Activated CD4-positive, alpha-beta T cell treated with anti-CD3 and anti-CD28 coated beads for 24 hours (primary cell): ENCODE measurements at regions not wholly inside any gene's neighbourhood (a gene's known extent, or its start where the extent isn't known, plus 50 kb on each side); places are given as distances from the start of the nearest gene placed in this dataset.
"Not testable (repeated sequence)": the region's sequence is repeated elsewhere in the genome, so short reads cannot be mapped to it uniquely, and the experiment has no call there.

Experiments
- DNase-seq, 2 donors: peaks; one replicate each; pipeline ENCODE4 v3.0.0-alpha.2; 2020; ENCODE audit warnings: low read depth in 2 of 2

DNA sequence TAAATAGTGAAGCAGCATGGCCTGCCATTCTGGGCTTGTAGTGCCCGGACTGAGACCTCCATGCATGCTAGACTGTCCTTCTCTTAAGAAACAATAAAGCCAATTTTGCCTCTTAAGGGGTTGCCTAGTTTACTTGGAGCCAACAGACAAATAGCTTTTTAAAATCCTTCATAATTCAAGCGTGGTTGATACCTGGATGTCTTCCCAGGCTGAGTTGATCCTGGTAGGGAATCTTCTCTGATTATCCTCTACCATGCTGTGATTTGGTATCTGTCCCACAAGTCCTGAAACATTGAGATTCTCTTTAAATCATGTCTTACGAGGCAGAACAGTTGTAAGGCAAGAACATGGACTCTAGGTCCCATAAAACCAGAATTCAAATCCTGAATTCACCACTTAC is 359.6 kb upstream of the CCL2 start:
- no peak for DNase-seq

DNA sequence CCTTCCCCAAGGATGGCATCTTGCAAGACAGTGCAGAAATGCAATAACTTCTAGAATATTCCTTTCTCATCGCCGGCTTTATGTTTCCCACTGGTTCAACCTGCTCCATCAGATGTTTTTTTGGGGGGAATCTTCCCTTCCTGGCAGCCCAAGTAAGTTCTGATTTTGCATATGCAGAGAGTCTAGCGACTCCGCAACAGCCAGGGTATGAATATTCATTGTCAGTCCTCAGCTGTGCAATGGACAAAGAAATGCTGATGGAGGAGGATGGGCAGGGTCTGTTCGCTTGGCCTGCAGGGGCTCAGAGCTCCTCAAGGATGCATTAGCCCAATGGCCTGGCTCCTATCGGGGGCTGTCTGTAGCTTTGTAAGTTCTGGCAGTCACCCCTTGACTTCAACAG is 358.8 kb upstream of the CCL2 start:
- no peak for DNase-seq

DNA sequence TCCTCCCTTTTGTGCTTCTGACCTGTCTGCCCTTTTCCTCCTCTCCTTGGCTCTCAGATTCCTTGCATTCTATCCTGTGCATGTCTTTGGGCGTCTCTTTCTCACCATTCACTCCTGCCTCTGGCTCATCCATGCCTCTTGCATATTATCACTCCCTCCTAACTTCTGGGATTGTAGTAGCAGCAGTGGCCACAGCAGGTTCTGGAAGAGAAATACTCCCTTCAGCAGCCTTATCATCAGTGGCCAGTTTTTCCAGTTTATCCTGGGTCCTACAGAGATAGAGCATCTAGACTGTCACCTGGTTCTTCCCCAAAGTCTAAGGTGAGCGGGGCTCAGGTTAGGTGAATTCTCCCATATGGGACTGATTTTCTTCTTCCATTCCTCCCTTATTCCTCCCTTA is 354.0 kb upstream of the CCL2 start:
- DNase-seq, result no peak

DNA sequence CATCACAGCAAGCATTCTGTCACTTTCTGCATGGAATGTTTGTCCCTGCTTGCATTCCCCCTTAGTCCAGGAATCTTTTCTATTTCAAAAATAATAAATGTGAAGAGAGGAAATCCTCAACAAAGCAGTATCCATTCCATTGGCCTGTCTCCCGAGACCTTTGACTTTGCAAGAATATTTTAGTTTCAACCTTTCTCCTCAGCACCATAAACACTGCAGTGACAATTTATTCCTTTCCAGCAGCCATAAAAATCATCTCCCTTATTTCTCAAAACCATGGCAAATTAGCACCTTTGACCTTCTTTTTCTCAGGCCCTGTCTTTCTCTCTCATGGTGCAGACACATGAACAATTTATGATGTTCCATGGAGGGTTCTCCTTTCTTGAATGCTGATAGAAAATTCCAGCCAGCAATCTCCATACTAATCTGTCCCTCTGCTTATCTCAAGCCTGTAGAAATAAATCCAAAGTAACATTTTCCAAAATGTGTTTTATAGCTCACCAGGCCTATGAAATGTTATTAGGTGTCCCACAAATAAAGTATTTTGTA is 352.1 kb upstream of the CCL2 start:
- no peak for DNase-seq

DNA sequence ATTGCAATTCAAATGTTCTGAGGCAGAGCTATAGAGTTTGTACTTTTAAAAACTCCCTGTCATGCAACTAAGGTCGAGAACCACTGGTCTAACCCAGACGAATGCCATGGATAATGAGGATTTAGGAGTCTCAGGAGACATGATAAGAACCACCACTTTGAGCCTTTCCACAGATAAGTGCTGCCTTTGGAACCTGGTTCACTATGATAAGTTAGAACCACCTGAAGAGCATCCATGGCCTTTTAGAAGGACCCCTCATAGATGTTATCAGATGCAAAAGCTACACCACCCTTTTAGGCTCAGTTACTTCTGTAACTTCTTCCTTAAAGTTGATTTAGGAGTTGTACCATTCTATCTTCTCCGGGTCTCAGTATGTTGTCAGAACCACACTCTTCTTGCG is 350.6 kb upstream of the CCL2 start:
- DNase-seq, result no peak

DNA sequence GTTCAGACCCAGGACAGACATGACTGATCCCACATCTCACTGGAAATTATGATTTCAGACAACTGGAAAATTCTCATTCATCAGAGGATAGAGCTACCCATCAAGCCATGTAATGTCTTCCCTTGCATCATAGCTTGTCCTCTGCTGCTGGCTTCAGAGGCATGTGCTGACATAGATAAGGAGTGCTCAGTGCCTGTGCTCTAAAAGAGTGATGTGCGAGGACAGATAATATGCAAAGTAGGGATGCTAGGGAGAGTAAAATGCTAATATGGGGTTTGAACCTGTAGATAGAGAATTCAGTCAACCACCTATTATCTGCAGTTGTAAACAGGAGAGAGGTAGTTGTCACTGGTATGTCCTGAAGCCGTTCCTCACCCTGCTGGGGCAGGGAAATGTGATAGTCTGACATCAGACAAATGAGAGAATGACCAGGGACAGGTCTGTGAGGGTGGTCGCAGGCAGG is 349.7 kb upstream of the CCL2 start:
- DNase-seq, result no peak

DNA sequence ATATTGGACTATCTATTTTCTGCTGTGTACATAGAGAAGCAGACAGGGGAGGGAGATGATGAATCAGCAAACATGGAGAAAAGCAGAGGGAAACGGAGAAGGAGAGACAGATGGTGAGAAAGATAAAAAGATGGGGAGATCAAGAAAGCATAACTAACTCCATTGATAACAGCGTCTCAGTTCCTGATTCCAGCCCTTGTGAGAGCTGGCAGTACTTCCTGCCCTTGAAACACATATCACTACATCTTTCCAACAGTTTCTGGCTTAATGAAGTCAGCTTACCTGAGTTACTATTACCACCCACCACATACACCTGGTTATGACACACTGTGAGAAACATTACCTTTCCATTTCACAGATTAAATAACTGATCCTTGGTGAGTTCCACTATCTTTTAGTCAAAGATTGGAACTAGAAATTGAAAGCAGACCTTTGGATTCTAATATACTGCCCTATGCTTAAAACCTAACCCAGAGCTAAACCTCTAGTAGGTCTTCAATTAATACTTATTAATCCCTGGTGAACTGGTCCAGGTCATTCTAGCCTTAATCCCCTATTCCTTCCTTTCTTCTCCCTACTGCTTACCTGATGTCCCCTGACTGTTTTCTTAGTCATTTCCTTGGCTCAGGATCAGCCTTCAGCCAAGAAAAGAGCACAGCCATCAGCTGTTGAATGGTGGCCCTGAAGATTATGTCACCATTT is 346.6 kb upstream of the CCL2 start:
- DNase-seq, result no peak

DNA sequence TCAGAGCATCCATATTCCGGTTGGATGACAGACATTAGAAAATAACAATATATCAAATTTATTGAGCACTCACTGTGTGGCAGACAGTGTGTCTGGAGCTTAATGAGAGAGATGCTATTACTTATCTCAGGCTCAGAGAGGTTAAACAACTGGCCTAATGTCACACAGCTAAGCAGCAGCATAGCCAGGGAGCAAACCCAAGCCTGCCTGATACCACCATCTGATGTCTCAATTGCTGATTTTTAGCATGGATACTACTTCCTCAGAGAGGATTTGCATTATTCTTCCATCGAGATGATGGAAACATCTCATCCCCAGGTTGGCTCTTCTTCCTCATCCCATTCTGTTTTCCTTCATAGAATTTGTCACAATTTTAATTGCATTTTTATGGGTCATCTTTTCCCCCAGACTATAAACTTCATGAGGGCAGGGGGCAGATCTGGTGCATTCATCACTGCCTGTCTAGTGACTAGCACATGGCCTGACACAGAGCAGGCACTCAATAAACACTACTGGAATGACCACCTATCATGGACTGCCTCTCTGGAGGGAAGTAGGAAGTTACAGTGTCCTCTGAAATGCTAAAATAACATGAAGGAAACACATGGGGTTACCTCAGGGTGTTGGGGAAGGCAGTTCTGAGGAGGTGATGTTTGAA is 344.8 kb upstream of the CCL2 start:
- DNase-seq, result no peak

DNA sequence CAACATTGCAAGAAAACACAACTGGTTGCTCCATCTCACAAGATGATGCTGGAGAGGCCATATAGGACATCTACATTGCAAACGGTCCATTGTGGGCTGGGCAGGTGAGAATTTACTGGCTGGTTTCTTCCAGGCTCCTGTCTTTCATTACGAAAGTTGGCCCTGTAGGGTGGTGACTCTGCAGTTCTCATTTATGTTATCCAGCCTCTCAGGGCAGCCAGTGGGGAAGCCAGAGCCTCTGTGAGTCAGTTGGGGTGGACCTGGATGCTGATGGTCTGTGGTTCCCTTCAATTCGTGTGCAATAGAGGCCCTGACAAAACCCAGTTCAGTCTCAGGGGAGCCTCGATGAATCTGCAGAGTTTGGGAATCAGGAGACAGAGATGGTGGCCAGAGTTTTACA is 341.0 kb upstream of the CCL2 start:
- DNase-seq, result no peak

DNA sequence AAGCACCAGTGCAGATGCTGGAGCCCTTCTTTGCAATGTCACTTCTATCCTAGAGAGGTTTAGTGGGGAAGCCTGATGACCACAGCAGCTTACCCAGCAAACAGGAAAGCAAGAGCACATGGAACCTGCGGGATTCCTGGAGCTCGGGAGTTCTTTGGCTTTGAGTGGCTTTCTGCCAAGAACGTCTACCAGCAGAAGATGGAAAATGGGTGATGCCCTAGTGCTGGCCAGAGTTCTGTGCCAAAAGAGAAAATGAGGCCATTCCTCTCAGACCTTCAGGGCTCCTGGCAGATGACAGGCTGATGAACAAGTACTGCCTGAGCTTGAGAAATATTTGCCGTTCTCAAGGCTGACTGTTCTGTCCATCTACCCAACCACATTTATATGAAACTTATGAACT is 332.1 kb upstream of the CCL2 start:
- DNase-seq, result no peak

DNA sequence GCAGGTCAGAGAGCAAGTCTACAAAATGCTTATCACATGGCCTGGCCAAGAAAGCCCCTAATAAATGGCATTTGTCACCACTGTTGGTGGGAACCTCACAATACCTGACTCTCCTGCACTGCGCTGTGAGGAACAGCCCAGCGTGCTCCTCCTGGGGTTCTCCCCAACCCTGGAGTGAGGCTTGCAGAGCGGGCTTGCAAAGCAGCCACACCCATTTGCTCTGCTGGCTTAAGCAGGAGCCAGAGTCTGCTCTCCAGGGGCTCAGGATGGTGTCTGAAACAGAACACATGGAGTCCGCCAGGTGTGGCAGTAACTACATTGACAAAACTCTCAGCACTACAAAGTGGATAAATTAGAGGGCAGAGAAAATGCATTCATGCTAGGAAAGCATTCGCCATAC is 331.0 kb upstream of the CCL2 start:
- no peak for DNase-seq

DNA sequence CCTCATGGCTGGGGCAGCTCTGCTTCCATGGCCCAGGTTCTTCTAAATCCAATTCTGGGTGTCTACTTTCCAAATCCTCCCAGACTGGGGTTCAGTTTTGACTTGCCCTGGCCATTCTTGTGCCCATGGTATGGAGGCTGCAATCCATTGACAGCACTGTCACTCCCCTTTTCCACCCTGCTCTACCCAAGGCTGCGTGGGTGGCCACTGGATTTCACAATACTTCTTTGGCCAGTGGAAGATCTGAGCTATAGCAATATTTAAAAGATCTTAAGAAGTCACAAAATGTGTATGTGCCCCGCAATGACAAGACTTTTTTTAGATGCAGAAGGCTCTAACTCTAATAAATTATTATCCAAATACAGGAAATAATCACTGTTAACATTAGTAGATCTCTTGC is 329.4 kb upstream of the CCL2 start:
- no peak for DNase-seq

DNA sequence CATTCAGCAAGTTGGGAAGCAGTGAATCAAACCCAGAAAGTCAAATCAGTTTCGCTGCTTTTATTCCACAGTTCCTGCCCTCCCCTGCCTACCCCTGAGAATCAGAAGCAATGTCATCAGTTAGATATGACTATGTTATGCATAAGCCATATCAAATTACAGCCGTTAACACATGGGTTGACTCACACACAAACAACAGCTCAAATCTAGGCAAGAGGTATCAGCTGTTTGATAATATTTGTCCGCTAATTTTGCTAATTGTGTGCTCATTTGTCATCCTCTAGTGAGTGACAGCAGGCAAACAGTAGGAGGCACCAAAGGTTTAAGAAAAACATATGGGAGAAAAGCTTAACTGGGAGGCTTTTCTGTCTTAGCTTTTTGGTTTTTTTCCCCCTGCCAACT is 327.4 kb upstream of the CCL2 start:
- DNase-seq, result no peak

DNA sequence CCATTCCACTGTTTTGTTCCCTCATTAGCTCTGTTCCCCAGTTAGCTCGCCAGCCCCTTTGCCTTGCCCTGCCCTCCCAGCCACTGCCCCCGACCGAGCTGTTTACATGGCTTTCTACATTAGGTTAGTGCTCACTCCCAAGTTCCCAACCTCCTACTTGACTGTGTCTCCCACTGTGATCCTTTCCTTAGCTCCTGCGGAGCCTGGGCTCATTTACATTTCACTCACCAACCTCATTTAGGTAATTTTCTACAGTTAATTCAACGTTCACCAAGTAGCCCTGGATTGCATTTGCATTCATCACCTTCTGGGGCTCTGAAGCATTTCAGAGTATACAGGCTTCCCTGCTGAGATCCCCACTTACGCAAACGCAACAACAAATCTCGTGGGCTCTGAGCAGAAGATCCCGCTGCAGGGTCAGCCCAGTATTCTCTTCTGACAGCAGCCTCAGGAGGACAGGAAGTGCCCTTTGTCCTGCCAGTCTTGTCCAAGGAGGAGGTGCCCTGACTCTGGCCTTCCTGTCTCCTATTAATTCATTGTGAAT is 325.8 kb upstream of the CCL2 start:
- DNase-seq, result no peak

DNA sequence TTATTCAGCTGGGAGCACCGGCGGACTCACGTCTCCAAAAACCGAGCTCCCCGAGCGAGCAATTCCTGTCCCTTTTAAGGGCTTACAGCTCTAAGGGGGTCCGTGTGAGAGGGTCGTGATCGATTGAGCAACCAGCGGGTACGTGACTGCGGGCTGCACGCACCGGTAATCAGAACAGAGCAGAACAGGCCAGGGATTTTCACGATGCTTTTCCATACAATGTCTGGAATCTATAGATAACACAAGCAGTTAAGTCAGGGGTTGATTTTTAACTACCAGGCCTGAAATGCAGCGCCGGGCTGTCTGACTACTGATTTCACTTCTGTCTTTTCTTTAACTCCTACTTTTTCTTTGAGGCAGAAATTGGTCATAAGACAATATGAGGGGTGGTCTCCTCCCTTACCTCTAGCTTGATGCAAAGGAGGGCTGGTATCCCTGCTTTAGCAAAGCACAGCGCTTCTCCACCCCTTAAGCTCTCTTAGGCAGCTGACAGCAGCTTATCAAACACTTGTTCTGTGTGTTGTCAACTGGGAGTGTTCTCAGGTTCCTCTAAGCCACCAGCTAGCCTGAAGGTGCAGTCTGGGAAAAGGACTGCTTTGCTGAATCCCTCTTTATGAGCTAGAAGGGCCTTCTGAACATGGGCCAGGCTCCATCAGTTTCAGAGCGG is 323.8 kb upstream of the CCL2 start:
- not testable (repeated sequence) for DNase-seq

DNA sequence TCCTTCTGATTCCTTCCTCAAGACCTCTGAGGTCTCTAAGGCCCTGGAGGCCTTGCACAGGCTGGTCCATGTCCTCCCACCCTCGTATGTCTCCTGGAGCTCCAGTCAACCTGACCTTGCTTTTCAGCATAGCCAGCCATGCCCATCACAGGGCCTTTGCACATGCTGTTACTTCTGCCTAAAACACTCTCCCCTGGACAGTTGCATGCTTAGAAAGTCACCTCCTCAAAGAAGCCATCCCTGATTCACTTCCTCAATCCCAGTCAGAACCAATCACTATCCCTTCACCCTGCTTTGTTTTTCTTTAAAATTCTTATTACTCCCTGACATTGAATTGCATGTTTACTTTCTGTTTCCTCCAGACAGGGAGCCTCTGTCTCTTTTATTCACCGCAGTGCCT is 322.1 kb upstream of the CCL2 start:
- DNase-seq, result no peak

DNA sequence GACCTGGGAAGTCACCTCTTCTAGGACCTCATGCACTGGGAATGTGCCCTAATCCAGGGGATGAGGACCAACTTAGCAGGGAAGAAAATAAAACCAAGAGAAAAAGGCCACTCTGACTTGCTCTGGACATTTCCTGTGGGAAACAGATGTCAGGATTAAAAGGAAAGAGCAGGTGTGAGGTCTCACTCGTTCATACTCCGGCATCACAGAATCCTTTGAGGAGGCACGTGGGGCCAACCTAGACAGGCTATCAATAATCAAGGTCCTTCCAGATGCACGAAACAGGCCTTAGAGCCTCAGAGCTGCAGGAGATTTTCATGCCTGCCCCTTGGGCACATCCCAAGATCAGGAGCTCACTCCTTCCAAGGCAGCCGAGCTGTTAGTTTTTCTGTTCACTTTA is 321.5 kb upstream of the CCL2 start:
- no peak for DNase-seq

DNA sequence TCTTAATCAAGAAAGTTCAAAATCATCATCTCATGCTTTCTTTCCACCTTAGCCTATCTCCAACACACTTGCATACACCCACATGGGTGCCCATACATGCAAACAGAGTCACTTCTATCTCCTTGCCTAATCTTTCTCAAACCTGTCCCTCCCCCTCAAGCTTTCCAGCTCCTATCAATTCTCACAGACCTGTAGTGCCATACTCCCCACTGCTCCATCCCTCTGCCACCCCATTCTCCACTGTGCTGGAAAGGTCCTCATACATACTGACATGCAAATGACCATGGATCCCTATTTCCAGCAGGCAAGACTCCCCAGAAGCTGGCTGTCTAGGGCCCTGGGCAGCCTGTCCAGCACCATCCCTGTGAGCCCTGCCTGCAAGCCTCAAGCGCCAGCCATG is 320.4 kb upstream of the CCL2 start:
- no peak for DNase-seq

DNA sequence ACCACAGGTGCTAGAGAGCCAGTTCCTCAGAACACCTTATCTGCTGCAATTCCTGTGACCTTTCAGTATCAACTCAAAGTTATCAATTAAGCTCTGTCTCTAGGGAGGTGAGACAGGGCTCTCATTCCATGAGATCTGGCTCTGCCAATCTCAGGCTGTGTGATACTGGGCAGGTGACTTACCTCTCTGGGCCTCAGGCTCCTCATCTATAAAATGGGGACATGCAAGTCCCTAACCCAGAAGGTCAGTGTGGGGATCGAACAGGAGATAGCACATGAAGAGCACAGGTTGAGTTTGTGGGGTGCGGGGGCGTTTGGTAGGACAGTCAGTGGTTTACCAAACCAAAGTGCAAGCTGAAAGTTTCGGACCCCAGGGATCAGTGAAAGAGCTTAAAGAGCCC is 319.3 kb upstream of the CCL2 start:
- no peak for DNase-seq

DNA sequence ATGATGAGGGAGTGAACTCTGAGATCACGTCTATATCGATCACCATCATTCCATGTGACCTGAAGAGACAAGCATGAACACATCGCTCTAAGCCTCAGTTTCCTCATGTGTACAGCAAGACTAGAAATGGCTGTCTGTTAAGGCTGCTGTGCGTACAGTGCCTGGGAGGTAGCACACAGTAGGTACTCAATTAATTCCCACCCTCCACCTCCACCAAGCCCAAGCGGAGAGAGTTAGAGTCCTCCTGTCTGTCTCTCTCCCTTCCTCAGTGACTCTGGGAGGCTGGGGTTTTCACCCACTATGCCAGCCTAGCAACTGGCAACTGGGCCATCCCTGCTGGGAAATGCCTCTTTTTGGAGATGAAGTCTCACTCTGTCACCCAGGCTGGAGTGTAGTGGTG is 318.3 kb upstream of the CCL2 start:
- no peak for DNase-seq

DNA sequence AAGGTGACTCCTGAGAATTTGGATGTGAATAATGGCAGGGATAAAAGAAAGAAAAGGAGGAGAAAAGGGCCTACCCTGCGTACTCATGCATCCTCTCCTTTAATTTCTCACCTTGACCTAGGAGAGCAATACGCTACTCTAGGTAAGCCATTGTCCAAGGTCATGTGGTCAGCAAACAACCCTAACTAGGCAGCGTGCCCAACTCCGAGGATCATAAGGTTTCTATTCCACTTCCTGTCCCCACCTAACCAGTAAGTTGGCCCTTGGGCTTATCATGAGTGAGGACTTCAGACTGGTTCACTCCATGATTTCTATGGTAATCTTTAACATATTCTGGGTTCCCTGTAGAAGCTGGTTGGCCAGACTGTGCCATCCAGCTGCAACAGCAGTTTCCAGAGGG is 315.1 kb upstream of the CCL2 start:
- DNase-seq, result no peak

DNA sequence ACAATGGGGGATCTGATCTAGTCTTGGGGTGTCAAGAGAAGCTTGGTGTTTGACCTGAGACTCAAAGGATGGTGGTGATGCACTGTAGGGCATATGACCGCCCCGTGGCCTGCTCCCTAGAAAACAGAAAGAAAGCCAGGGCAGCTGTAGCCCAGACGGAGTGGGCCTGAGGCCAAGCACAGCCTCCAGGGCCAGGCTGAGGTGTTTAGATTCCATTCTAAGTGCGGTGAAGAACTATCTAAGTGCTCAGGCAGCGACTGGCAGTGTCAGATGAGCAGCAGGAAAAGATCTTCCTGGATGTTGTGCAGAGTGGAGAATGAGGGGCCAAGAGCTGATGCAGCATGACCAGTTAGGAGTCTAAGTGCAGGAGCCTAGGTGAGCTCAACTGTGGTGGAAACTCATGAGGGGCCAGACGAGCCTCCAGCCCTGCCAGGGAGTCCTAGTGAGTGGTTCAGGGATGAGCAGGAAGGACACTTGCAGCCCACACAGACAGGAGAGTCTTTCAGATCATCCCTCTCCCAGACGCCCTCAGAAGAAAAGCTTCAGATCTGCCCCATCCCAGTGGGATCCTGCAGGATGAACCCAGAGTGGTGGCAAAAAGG is 314.2 kb upstream of the CCL2 start:
- no peak for DNase-seq
